B cell (primary cell): ENCODE measurements at regions not wholly inside any gene's neighbourhood (a gene's known extent, or its start where the extent isn't known, plus 50 kb on each side); places are given as distances from the start of the nearest gene placed in this dataset.

Experiments used
- ATAC-seq: fragments of 200-7000 bp; cut with Tn5 transposase; one replicate; pipeline ENCODE4 v1.10.0; 2021; ENCODE audit warnings: low read depth, mild to moderate bottlenecking, moderate number of reproducible peaks, moderate library complexity
- CTCF ChIA-PET: fragments of 350-600 bp; sonication (Branson Sonifier 250); formaldehyde crosslinking; loops from one replicate; lab custom pipeline; 2021; ENCODE audit warnings: antibody characterized with exemption, inconsistent platforms; lab: Charles Lee
- POLR2A ChIA-PET: fragments of 350-600 bp; sonication (Branson Sonifier 250); formaldehyde crosslinking; loops from one replicate; lab custom pipeline; 2021; ENCODE audit warnings: antibody characterized with exemption; lab: Charles Lee
- DNase-seq: peaks from one replicate; pipeline ENCODE4 v3.0.0; 2013
- H2AFZ ChIP-seq: 2 replicates; pipeline ENCODE4 v1.6.1; 2012; ENCODE audit warnings: mild to moderate bottlenecking, low read depth, low read length; ENCODE audit not compliant: insufficient read depth, poor library complexity, severe bottlenecking
- H3K27ac ChIP-seq, 2 donors: 1 replicate in 1 of 2; 2 replicates in 1 of 2; pipeline ENCODE4 v1.5.1; 2012 to 2013; ENCODE audit warnings: low read length in 2 of 2, mild to moderate bottlenecking in 2 of 2, moderate library complexity in 1 of 2
- H3K27me3 ChIP-seq, 4 experiments: fragments of 200-600 bp in 1 of 4; sonication (generic) in 1 of 4; replicated peaks in 1 of 4; 1 replicate in 2 of 4; 2 replicates in 2 of 4; pipeline versions ENCODE4 v1.6.1 to v1.7.0; 2013 to 2016; ENCODE audit warnings: low read length in 3 of 4, mild to moderate bottlenecking in 2 of 4, mixed read lengths in 1 of 4, moderate library complexity in 1 of 4; ENCODE audit not compliant: insufficient read depth in 4 of 4, control insufficient read depth in 3 of 4; ENCODE audit errors: control extremely low read depth in 1 of 4
- H3K36me3 ChIP-seq, 2 experiments: replicated peaks in 1 of 2; 1 replicate in 1 of 2; 2 replicates in 1 of 2; pipeline versions ENCODE4 v1.6.1 to v1.7.1; 2013; ENCODE audit warnings: low read length in 1 of 2; ENCODE audit not compliant: insufficient read depth in 2 of 2, control insufficient read depth in 1 of 2; ENCODE audit errors: control extremely low read depth in 1 of 2, extremely low read depth in 1 of 2
- H3K4me1 ChIP-seq, 2 donors: fragments of 200-600 bp in 1 of 2; sonication (generic) in 1 of 2; 1 replicate in 1 of 2; 2 replicates in 1 of 2; pipeline versions ENCODE4 v1.5.1 to v1.6.1; 2013 to 2017; ENCODE audit warnings: low read length in 2 of 2; ENCODE audit not compliant: control insufficient read depth in 2 of 2, insufficient read depth in 2 of 2
- H3K4me2 ChIP-seq: replicated peaks from 2 replicates; pipeline ENCODE3; 2012; ENCODE audit warnings: mild to moderate bottlenecking, low read depth, low read length; ENCODE audit not compliant: poor library complexity, severe bottlenecking
- H3K4me3 ChIP-seq, 5 experiments: fragments of 200-600 bp in 1 of 5; sonication (generic) in 1 of 5; 1 replicate in 3 of 5; 2 replicates in 2 of 5; pipeline versions ENCODE4 v1.5.1 to v1.7.0; 2011 to 2016; ENCODE audit warnings: low read length in 4 of 5, mild to moderate bottlenecking in 4 of 5, low read depth in 2 of 5, control low read depth in 1 of 5, moderate library complexity in 1 of 5; ENCODE audit not compliant: insufficient read depth in 1 of 5; ENCODE audit errors: control extremely low read depth in 1 of 5, extremely low read depth in 1 of 5
- H3K79me2 ChIP-seq: fragments of 200-600 bp; sonication (generic); one replicate; pipeline ENCODE4 v1.6.0; 2016; ENCODE audit warnings: low read length; ENCODE audit not compliant: control insufficient read depth, insufficient read depth
- H3K9ac ChIP-seq: fragments of 200-600 bp; sonication (generic); 2 replicates; pipeline ENCODE4 v1.6.1; 2017; ENCODE audit warnings: mild to moderate bottlenecking, low read length, moderate library complexity
- H3K9me3 ChIP-seq, 3 donors: one replicate each; pipeline versions ENCODE4 v1.6.1 to v1.7.1; 2013; ENCODE audit warnings: low read length in 2 of 3; ENCODE audit not compliant: control insufficient read depth in 2 of 3, insufficient read depth in 1 of 3; ENCODE audit errors: control extremely low read depth in 1 of 3
- H4K20me1 ChIP-seq: 2 replicates; pipeline ENCODE4 v1.6.0; 2012; ENCODE audit warnings: mild to moderate bottlenecking, low read length; ENCODE audit not compliant: insufficient read depth, control insufficient read depth, poor library complexity, severe bottlenecking
- H3K27ac Mint-ChIP-seq: one replicate; pipeline ENCODE4 v1.8.0; 2021; ENCODE audit warnings: mixed read lengths
- H3K27me3 Mint-ChIP-seq: one replicate; pipeline ENCODE4 v1.8.0; 2021; ENCODE audit warnings: mixed read lengths
- H3K4me1 Mint-ChIP-seq: one replicate; pipeline ENCODE4 v1.8.0; 2021; ENCODE audit warnings: mixed read lengths
- H3K4me3 Mint-ChIP-seq: one replicate; pipeline ENCODE4 v1.8.0; 2021; ENCODE audit warnings: mixed read lengths
- H3K9me3 Mint-ChIP-seq: one replicate; pipeline ENCODE4 v1.8.0; 2022; ENCODE audit warnings: mixed read lengths; ENCODE audit not compliant: insufficient read depth
- CTCF ChIP-seq: fragments of 200-600 bp; IDR thresholded peaks from one replicate; pipeline ENCODE4 v1.8.0; 2022; ENCODE audit warnings: antibody characterized with exemption, mild to moderate bottlenecking
- EZH2 ChIP-seq: IDR thresholded peaks from 2 replicates; pipeline ENCODE4 v1.6.1; 2012; ENCODE audit warnings: borderline replicate concordance, low read depth, mild to moderate bottlenecking, moderate library complexity, low read length; ENCODE audit not compliant: insufficient read depth, poor library complexity, severe bottlenecking
- WGBS: methylation state at CpG from one replicate; pipeline ENCODE4 v1.1.5; 2013; ENCODE audit warnings: missing lambda C conversion rate; ENCODE audit not compliant: insufficient coverage; 5-methylcytosine and 5-hydroxymethylcytosine counted together
- intact Hi-C: fragments of 100-400 bp; cut with micrococcal nuclease; formaldehyde crosslinking; loops from one replicate; pipeline ENCODE4 v1.10.0; 2022

- ChIA-PET CTCF (no interaction called here), POLR2A (no interaction called here)
- no peak overlapping the region for H3K4me3 ChIP-seq
These were observed 1337.9 kb upstream of the CHAC2 start for GRCh38 chr2:52429740-52430139.

GRCh38 chr2:52429171-52429570 lies 1338.4 kb upstream of the CHAC2 start:
- Histone ChIP-seq H3K27me3 (no peaks in the 10 kb centered on the region), H3K36me3 (no peaks in the 10 kb centered on the region), H3K4me2 (no peak overlapping the region), H3K79me2 (no peaks in the 10 kb centered on the region), H3K4me3 (no peak overlapping the region), H3K27ac (no peak overlapping the region), H4K20me1 (no peaks in the 10 kb centered on the region), H3K4me1 (no peaks in the 10 kb centered on the region), H3K9me3 (peaks cover 0 to 14% (median 0%) of the 10 kb centered on the region in 3 donors), H3K9ac (no peak overlapping the region), H2AFZ (no peak overlapping the region)
- ATAC-seq: no peak
- no peaks in the 10 kb centered on the region for H3K4me1 Mint-ChIP-seq
- DNase-seq: no peak
- intact Hi-C loops: no loop called here
- H3K9me3 Mint-ChIP-seq: no peaks in the 10 kb centered on the region
- no peak for TF ChIP-seq EZH2
- no peak for TF ChIP-seq CTCF
- ChIA-PET CTCF (no interaction called here), POLR2A (no interaction called here)
- no peak overlapping the region for H3K27ac Mint-ChIP-seq
- no peak overlapping the region for H3K4me3 Mint-ChIP-seq
- no peaks in the 10 kb centered on the region for H3K27me3 Mint-ChIP-seq
- 11% methylated on average over 2 of the region's 2 CpGs for WGBS

More at GRCh38 chr2:52429740-52430139, 1337.9 kb upstream of the CHAC2 start:
- H3K27me3 ChIP-seq: no peaks in the 10 kb centered on the region
- no peak overlapping the region for H3K27ac Mint-ChIP-seq
- no peaks in the 10 kb centered on the region for H4K20me1 ChIP-seq
- no peak overlapping the region for H3K27ac ChIP-seq
- WGBS: no CpG with 5 or more reads among the region's 3 CpGs
- H3K79me2 ChIP-seq: no peaks in the 10 kb centered on the region
- intact Hi-C loops: no loop called here
- H3K4me2 ChIP-seq: no peak overlapping the region
- no peaks in the 10 kb centered on the region for H3K4me1 Mint-ChIP-seq
- H3K36me3 ChIP-seq: no peaks in the 10 kb centered on the region
- peaks cover 0 to 18% (median 0%) of the 10 kb centered on the region in 3 donors for H3K9me3 ChIP-seq
- H3K9ac ChIP-seq: no peak overlapping the region
- DNase-seq (no peak), ATAC-seq (no peak)
- no peaks in the 10 kb centered on the region for H3K4me1 ChIP-seq
- no peaks in the 10 kb centered on the region for H3K27me3 Mint-ChIP-seq
- H3K9me3 Mint-ChIP-seq: no peaks in the 10 kb centered on the region
- H2AFZ ChIP-seq: no peak overlapping the region
- TF ChIP-seq CTCF: no peak
- TF ChIP-seq EZH2: no peak
- no peak overlapping the region for H3K4me3 Mint-ChIP-seq
